H9 (cell line): ENCODE measurements at regions not wholly inside any gene's neighbourhood (a gene's known extent, or its start where the extent isn't known, plus 50 kb on each side); places are given as distances from the start of the nearest gene placed in this dataset.

Experiments used
- DNase-seq: peaks from one replicate; pipeline ENCODE4 v3.0.0-alpha.2; 2017
- H2AFZ ChIP-seq: one replicate; pipeline ENCODE4 v1.6.1; 2013; ENCODE audit warnings: mild to moderate bottlenecking, low read length, control low read depth, moderate library complexity
- H2AK5ac ChIP-seq: 2 replicates; pipeline ENCODE4 v1.6.1; 2013; ENCODE audit warnings: low read length, control low read depth, mixed read lengths; ENCODE audit not compliant: insufficient read length
- H2BK120ac ChIP-seq: one replicate; pipeline ENCODE4 v1.6.1; 2013; ENCODE audit warnings: low read depth, mild to moderate bottlenecking, low read length, control low read depth, inconsistent platforms; ENCODE audit not compliant: poor library complexity, severe bottlenecking
- H2BK12ac ChIP-seq: 2 replicates; pipeline ENCODE4 v1.6.1; 2013; ENCODE audit warnings: low read length, control low read depth, mixed read lengths, low read depth; ENCODE audit not compliant: insufficient read length
- H2BK15ac ChIP-seq: 2 replicates; pipeline ENCODE4 v1.6.1; 2013; ENCODE audit warnings: low read depth, low read length, control low read depth
- H2BK20ac ChIP-seq: one replicate; pipeline ENCODE4 v1.6.1; 2013; ENCODE audit warnings: low read depth, mild to moderate bottlenecking, low read length, control low read depth, inconsistent platforms; ENCODE audit not compliant: poor library complexity, severe bottlenecking
- H2BK5ac ChIP-seq: 2 replicates; pipeline ENCODE4 v1.6.1; 2013; ENCODE audit warnings: low read length, control low read depth, mixed read lengths; ENCODE audit not compliant: insufficient read length
- H3K14ac ChIP-seq: 2 replicates; pipeline ENCODE4 v1.6.1; 2013; ENCODE audit warnings: low read length, control low read depth; ENCODE audit not compliant: insufficient read depth
- H3K18ac ChIP-seq: 2 replicates; pipeline ENCODE4 v1.6.1; 2013; ENCODE audit warnings: low read depth, mild to moderate bottlenecking, mixed read lengths, low read length, control low read depth; ENCODE audit not compliant: insufficient read length
- H3K23ac ChIP-seq: 2 replicates; pipeline ENCODE4 v1.6.1; 2013; ENCODE audit warnings: low read length, control low read depth, mixed read lengths, low read depth; ENCODE audit not compliant: insufficient read length
- H3K23me2 ChIP-seq: 2 replicates; pipeline ENCODE4 v1.6.1; 2013; ENCODE audit warnings: low read depth, mild to moderate bottlenecking, mixed read lengths, low read length, control low read depth; ENCODE audit not compliant: insufficient read length, poor library complexity, severe bottlenecking
- H3K27ac ChIP-seq: 2 replicates; pipeline ENCODE4 v1.5.1; 2013; ENCODE audit warnings: low read length, control low read depth, mixed read lengths, low read depth; ENCODE audit not compliant: insufficient read length
- H3K27me3 ChIP-seq: 2 replicates; pipeline ENCODE4 v1.6.1; 2013; ENCODE audit warnings: low read length, control low read depth, inconsistent platforms; ENCODE audit not compliant: insufficient read depth
- H3K4ac ChIP-seq: 2 replicates; pipeline ENCODE4 v1.6.1; 2013; ENCODE audit warnings: low read depth, mild to moderate bottlenecking, control low read depth, inconsistent platforms, low read length, moderate library complexity
- H3K4me1 ChIP-seq: 2 replicates; pipeline ENCODE4 v1.6.1; 2013; ENCODE audit warnings: low read length, control low read depth, inconsistent platforms; ENCODE audit not compliant: insufficient read depth
- H3K4me2 ChIP-seq: 2 replicates; pipeline ENCODE4 v1.6.1; 2013; ENCODE audit warnings: low read length, control low read depth, mixed read lengths; ENCODE audit not compliant: insufficient read length, insufficient read depth
- H3K56ac ChIP-seq: 2 replicates; pipeline ENCODE4 v1.6.1; 2013; ENCODE audit warnings: low read depth, mild to moderate bottlenecking, mixed read lengths, low read length, control low read depth; ENCODE audit not compliant: insufficient read length
- H3K79me1 ChIP-seq: 2 replicates; pipeline ENCODE4 v1.6.1; 2013; ENCODE audit warnings: low read depth, mild to moderate bottlenecking, moderate library complexity, low read length, control low read depth, inconsistent platforms; ENCODE audit not compliant: insufficient read depth, poor library complexity, severe bottlenecking
- H3K79me2 ChIP-seq: 2 replicates; pipeline ENCODE4 v1.6.1; 2013; ENCODE audit warnings: low read length, control low read depth, inconsistent platforms; ENCODE audit not compliant: insufficient read depth
- H3K9ac ChIP-seq: 2 replicates; pipeline ENCODE4 v1.6.1; 2013; ENCODE audit warnings: low read length, control low read depth, mixed read lengths; ENCODE audit not compliant: insufficient read length; ENCODE audit errors: extremely low read depth
- H3K9me3 ChIP-seq: one replicate; pipeline ENCODE4 v1.6.1; 2013; ENCODE audit warnings: low read depth, low read length, inconsistent platforms; ENCODE audit not compliant: control insufficient read depth
- H3T11ph ChIP-seq: one replicate; pipeline ENCODE4 v1.6.1; 2013; ENCODE audit warnings: mild to moderate bottlenecking, low read length, control low read depth, inconsistent platforms
- H4K20me1 ChIP-seq: one replicate; pipeline ENCODE4 v1.6.1; 2013; ENCODE audit not compliant: control insufficient read depth, insufficient read length, insufficient read depth
- H4K5ac ChIP-seq: 2 replicates; pipeline ENCODE4 v1.6.1; 2013; ENCODE audit warnings: low read depth, mild to moderate bottlenecking, mixed read lengths, low read length, control low read depth; ENCODE audit not compliant: insufficient read length
- H4K8ac ChIP-seq: replicated peaks from 2 replicates; pipeline ENCODE4 v1.6.1; 2013; ENCODE audit warnings: low read length, control low read depth, mixed read lengths, low read depth; ENCODE audit not compliant: insufficient read length
- H4K91ac ChIP-seq: 2 replicates; pipeline ENCODE4 v1.6.1; 2013; ENCODE audit warnings: low read depth, mild to moderate bottlenecking, moderate library complexity, mixed read lengths, low read length, control low read depth; ENCODE audit not compliant: insufficient read length
- H3K27ac Mint-ChIP-seq, 3 experiments: 2 replicates in 2 of 3; 3 replicates in 1 of 3; pipeline ENCODE4 v1.8.0; 2020 to 2021; ENCODE audit warnings: mixed read lengths in 3 of 3, mild to moderate bottlenecking in 1 of 3, moderate library complexity in 1 of 3
- H3K27me3 Mint-ChIP-seq: 2 replicates; pipeline ENCODE4 v1.8.0; 2021; ENCODE audit warnings: low read depth, mild to moderate bottlenecking, moderate library complexity, mixed read lengths
- H3K36me3 Mint-ChIP-seq, 3 experiments: 2 replicates in 2 of 3; 3 replicates in 1 of 3; pipeline ENCODE4 v1.8.0; 2020 to 2021; ENCODE audit warnings: low read depth in 3 of 3, mixed read lengths in 3 of 3; ENCODE audit not compliant: insufficient read depth in 1 of 3
- H3K4me1 Mint-ChIP-seq, 2 experiments: 2 replicates each; pipeline ENCODE4 v1.8.0; 2020; ENCODE audit warnings: mixed read lengths in 2 of 2
- H3K4me3 Mint-ChIP-seq, 2 experiments: 2 replicates in 1 of 2; 3 replicates in 1 of 2; pipeline ENCODE4 v1.8.0; 2020 to 2021; ENCODE audit warnings: mild to moderate bottlenecking in 2 of 2, mixed read lengths in 2 of 2, moderate library complexity in 1 of 2
- H3K9me3 Mint-ChIP-seq, 2 experiments: 2 replicates in 1 of 2; 3 replicates in 1 of 2; pipeline ENCODE4 v1.8.0; 2020; ENCODE audit warnings: mild to moderate bottlenecking in 2 of 2, mixed read lengths in 2 of 2, moderate library complexity in 1 of 2
- WGBS: extraction: QIAGEN DNeasy Blood & Tissue Kit; methylation state at CpG from one replicate; pipeline ENCODE4 v1.1.7; 2013; ENCODE audit warnings: missing lambda C conversion rate, low lambda C conversion rate, mixed read lengths; ENCODE audit not compliant: insufficient read length; ENCODE audit errors: extremely low coverage; 5-methylcytosine and 5-hydroxymethylcytosine counted together
- TF ChIP-seq, protein P1 (sequence below): fragments of 200-600 bp; sonication (generic); conservative IDR thresholded peaks from 3 replicates; pipeline ENCODE4 v1.8.0; 2021; ENCODE audit warnings: antibody characterized with exemption, mild to moderate bottlenecking

DNA sequence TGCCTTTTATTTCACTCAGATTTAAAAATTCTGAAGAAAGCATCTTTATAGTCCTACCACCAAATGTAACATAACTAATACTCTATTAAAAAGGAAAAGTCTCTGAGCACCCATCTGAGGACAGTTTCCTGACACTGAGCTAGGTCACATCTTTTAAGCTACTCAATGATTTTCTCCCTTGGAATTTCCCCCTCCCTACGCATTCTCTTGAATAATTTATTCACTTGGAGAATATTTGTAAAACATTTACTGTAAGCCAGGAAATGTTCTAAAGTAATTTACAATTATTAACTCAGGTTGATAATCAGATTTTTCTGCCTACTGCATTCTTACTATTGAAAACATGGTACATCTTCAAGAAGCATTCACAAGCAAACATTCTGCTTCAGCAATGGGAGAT is 297.2 kb upstream of the VSTM2A start:
- no CpG with 5 or more reads among the region's 1 CpG for WGBS
- H3K27me3 Mint-ChIP-seq, result no peaks in the 10 kb centered on the region
- peaks cover 0 to 10% of the 10 kb centered on the region in 2 experiments; a peak in 2 of 4 replicates for H3K4me1 Mint-ChIP-seq

More for the DNA sequence above, 297.2 kb upstream of the VSTM2A start:
- Histone ChIP-seq H3T11ph (no peak overlapping the region), H3K27ac (no peak overlapping the region), H2BK5ac (no peak overlapping the region), H2AFZ (no peak overlapping the region), H2AK5ac (no peak overlapping the region), H3K23me2 (no peaks in the 10 kb centered on the region), H2BK12ac (no peak overlapping the region), H3K23ac (no peak overlapping the region), H2BK120ac (no peak overlapping the region), H3K9me3 (no peaks in the 10 kb centered on the region), H3K4me2 (no peak overlapping the region), H3K27me3 (no peaks in the 10 kb centered on the region), H3K14ac (no peak overlapping the region), H2BK15ac (no peak overlapping the region), H3K56ac (no peak overlapping the region), H3K79me2 (no peaks in the 10 kb centered on the region), H4K5ac (no peak overlapping the region), H3K18ac (no peak overlapping the region), H3K79me1 (no peaks in the 10 kb centered on the region), H4K20me1 (no peaks in the 10 kb centered on the region), H4K91ac (no peak overlapping the region), H3K4ac (no peak overlapping the region), H3K4me1 (no peaks in the 10 kb centered on the region), H4K8ac (no peak overlapping the region), H2BK20ac (no peak overlapping the region), H3K9ac (no peak overlapping the region)
- Mint-ChIP-seq H3K27ac (no peak overlapping the region), H3K36me3 (no peaks in the 10 kb centered on the region; a peak in 1 of 7 replicates), H3K4me3 (no peak overlapping the region), H3K9me3 (no peaks in the 10 kb centered on the region)
- DNase-seq, result no peak
- TF ChIP-seq, protein P1, sequence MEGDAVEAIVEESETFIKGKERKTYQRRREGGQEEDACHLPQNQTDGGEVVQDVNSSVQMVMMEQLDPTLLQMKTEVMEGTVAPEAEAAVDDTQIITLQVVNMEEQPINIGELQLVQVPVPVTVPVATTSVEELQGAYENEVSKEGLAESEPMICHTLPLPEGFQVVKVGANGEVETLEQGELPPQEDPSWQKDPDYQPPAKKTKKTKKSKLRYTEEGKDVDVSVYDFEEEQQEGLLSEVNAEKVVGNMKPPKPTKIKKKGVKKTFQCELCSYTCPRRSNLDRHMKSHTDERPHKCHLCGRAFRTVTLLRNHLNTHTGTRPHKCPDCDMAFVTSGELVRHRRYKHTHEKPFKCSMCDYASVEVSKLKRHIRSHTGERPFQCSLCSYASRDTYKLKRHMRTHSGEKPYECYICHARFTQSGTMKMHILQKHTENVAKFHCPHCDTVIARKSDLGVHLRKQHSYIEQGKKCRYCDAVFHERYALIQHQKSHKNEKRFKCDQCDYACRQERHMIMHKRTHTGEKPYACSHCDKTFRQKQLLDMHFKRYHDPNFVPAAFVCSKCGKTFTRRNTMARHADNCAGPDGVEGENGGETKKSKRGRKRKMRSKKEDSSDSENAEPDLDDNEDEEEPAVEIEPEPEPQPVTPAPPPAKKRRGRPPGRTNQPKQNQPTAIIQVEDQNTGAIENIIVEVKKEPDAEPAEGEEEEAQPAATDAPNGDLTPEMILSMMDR, result no peak
